ENCODE measurements at regions not wholly inside any gene's neighbourhood (a gene's known extent, or its start where the extent isn't known, plus 50 kb on each side); places are given as distances from the start of the nearest gene placed in this dataset.
"Not testable (repeated sequence)": the region's sequence is repeated elsewhere in the genome, so short reads cannot be mapped to it uniquely, and the experiment has no call there.

- not testable (repeated sequence) for DNase-seq (ENCODE audit: low read depth)
Observed at GRCh38 chr7:85791098-85791497, 604.2 kb upstream of the SEMA3D start.

GRCh38 chr7:85781606-85782005, 594.8 kb upstream of the SEMA3D start:
- DNase-seq (ENCODE audit: low read depth), result no peak

GRCh38 chr7:85776691-85777345, 590.0 kb upstream of the SEMA3D start:
- DNase-seq (ENCODE audit: low read depth), result peak; percentile 27

- DNase-seq (ENCODE audit: low read depth), result no peak
Observed at GRCh38 chr7:85775431-85775830, 588.6 kb upstream of the SEMA3D start.

- no peak for DNase-seq (ENCODE audit: low read depth)
Observed at GRCh38 chr7:85774986-85775385, 588.1 kb upstream of the SEMA3D start.

- DNase-seq (ENCODE audit: low read depth), result peak; percentile 76
Observed at GRCh38 chr7:85773116-85773728, 586.4 kb upstream of the SEMA3D start.

GRCh38 chr7:85771516-85771915, 584.7 kb upstream of the SEMA3D start:
- no peak for DNase-seq (ENCODE audit: low read depth)

GRCh38 chr7:85770332-85770731, 583.5 kb upstream of the SEMA3D start:
- DNase-seq (ENCODE audit: low read depth), result peak; percentile 95

GRCh38 chr7:85765698-85766298, 578.9 kb upstream of the SEMA3D start:
- no peak for DNase-seq (ENCODE audit: low read depth)

GRCh38 chr7:85764034-85764433, 577.2 kb upstream of the SEMA3D start:
- DNase-seq (ENCODE audit: low read depth), result no peak

GRCh38 chr7:85757348-85757747, 570.5 kb upstream of the SEMA3D start:
- DNase-seq (ENCODE audit: low read depth), result no peak

- peak; percentile 32 for DNase-seq (ENCODE audit: low read depth)
Observed at GRCh38 chr7:85750454-85750949, 563.6 kb upstream of the SEMA3D start.

- DNase-seq (ENCODE audit: low read depth), result no peak
Observed at GRCh38 chr7:85749696-85750453, 563.0 kb upstream of the SEMA3D start.

GRCh38 chr7:85748861-85749260, 562.0 kb upstream of the SEMA3D start:
- DNase-seq (ENCODE audit: low read depth), result no peak

GRCh38 chr7:85737426-85737825, 550.6 kb upstream of the SEMA3D start:
- DNase-seq (ENCODE audit: low read depth), result no peak

GRCh38 chr7:85736085-85736484, 549.2 kb upstream of the SEMA3D start:
- no peak for DNase-seq (ENCODE audit: low read depth)

GRCh38 chr7:85734823-85735222, 548.0 kb upstream of the SEMA3D start:
- DNase-seq (ENCODE audit: low read depth), result no peak

GRCh38 chr7:85733169-85733915, 546.5 kb upstream of the SEMA3D start:
- DNase-seq (ENCODE audit: low read depth), result no peak

- DNase-seq (ENCODE audit: low read depth), result peak; percentile 25
Observed at GRCh38 chr7:85730012-85730411, 543.2 kb upstream of the SEMA3D start.

GRCh38 chr7:85725026-85725425, 538.2 kb upstream of the SEMA3D start:
- DNase-seq (ENCODE audit: low read depth), result no peak

GRCh38 chr7:85719981-85720953, 533.4 kb upstream of the SEMA3D start:
- peak; percentile 74 for DNase-seq (ENCODE audit: low read depth)

Data from fibroblast of gingiva (primary cell).